DND-41 (cell line): ENCODE measurements at regions not wholly inside any gene's neighbourhood (a gene's known extent, or its start where the extent isn't known, plus 50 kb on each side); places are given as distances from the start of the nearest gene placed in this dataset.

Experiments
- ATAC-seq: fragments of 200-7000 bp; cut with Tn5 transposase; 3 replicates; pipeline ENCODE4 v1.9.1; 2021; ENCODE audit warnings: low read depth; ENCODE audit not compliant: insufficient read depth
- DNase-seq: peaks from one replicate; pipeline ENCODE4 v3.0.0-alpha.2; 2020
- H2AFZ ChIP-seq: 2 replicates; pipeline ENCODE4 v1.6.0; 2012; ENCODE audit warnings: low read depth, low read length
- H3K27ac ChIP-seq: 2 replicates; pipeline ENCODE4 v1.5.1; 2012; ENCODE audit warnings: low read length, inconsistent platforms
- H3K27me3 ChIP-seq: fragments of 200-600 bp; sonication (generic); 2 replicates; pipeline ENCODE4 v1.6.0; 2012; ENCODE audit warnings: low read length, mild to moderate bottlenecking, inconsistent platforms; ENCODE audit not compliant: insufficient read depth, poor library complexity
- H3K36me3 ChIP-seq: 2 replicates; pipeline ENCODE4 v1.5.1; 2012; ENCODE audit warnings: low read length, inconsistent platforms; ENCODE audit not compliant: insufficient read depth
- H3K4me1 ChIP-seq: 2 replicates; pipeline ENCODE4 v1.5.1; 2012; ENCODE audit warnings: mild to moderate bottlenecking, low read length; ENCODE audit not compliant: insufficient read depth
- H3K4me2 ChIP-seq: 2 replicates; pipeline ENCODE4 v1.6.0; 2012; ENCODE audit warnings: mild to moderate bottlenecking, moderate library complexity, low read length, inconsistent platforms; ENCODE audit not compliant: insufficient read depth
- H3K4me3 ChIP-seq, 2 experiments: fragments of 200-600 bp in 1 of 2; shearing (Covaris generic) in 1 of 2; 2 replicates each; pipeline ENCODE4 v1.5.1; 2012 to 2016; ENCODE audit warnings: inconsistent platforms in 2 of 2, low read length in 2 of 2, mild to moderate bottlenecking in 2 of 2, low read depth in 1 of 2, moderate library complexity in 1 of 2
- H3K79me2 ChIP-seq: 2 replicates; pipeline ENCODE4 v1.6.0; 2012; ENCODE audit warnings: low read length, inconsistent platforms; ENCODE audit not compliant: insufficient read depth
- H3K9ac ChIP-seq: 2 replicates; pipeline ENCODE4 v1.6.0; 2012; ENCODE audit warnings: low read depth, mild to moderate bottlenecking, inconsistent platforms, low read length, moderate library complexity
- H3K9me3 ChIP-seq: 2 replicates; pipeline ENCODE4 v1.5.1; 2012; ENCODE audit warnings: low read length, moderate library complexity, mild to moderate bottlenecking, inconsistent platforms; ENCODE audit not compliant: insufficient read depth, severe bottlenecking
- H4K20me1 ChIP-seq: 2 replicates; pipeline ENCODE4 v1.6.0; 2012; ENCODE audit warnings: low read length; ENCODE audit not compliant: insufficient read depth
- EZH2 ChIP-seq: IDR thresholded peaks from 3 replicates; pipeline ENCODE4 v1.6.1; 2012; ENCODE audit warnings: borderline replicate concordance, low read depth, mild to moderate bottlenecking, moderate library complexity, low read length, inconsistent platforms; ENCODE audit not compliant: severe bottlenecking
- TF ChIP-seq, protein P1 (sequence below): IDR thresholded peaks from 2 replicates; pipeline ENCODE4 v1.5.1; 2012; ENCODE audit warnings: borderline replicate concordance, low read length, moderate library complexity, mild to moderate bottlenecking; ENCODE audit not compliant: poor library complexity, severe bottlenecking; ENCODE audit errors: extremely low read depth

DNA sequence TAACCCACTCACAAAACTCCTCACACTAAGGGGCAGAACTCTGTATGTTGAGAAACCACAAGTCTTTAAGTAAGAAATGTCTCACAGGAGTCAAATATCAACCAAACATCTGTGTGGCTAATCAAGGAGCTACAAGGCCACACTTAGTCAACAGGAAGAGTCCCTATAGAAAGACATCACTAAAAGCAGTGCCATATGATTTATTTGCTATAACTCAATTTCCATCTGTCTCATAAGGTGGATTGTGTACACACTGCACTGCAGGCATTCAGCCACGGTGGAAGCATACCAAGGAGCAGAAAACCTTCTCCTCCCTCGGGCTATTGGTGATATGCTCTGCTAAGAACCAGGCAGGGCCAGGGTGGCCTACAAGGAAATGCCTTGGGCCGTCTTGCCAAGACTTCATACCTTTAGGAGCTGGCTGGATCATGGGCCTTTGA lies 197.6 kb upstream of the CFAP20DC start:
- no peak overlapping the region for H3K4me2 ChIP-seq

DNA sequence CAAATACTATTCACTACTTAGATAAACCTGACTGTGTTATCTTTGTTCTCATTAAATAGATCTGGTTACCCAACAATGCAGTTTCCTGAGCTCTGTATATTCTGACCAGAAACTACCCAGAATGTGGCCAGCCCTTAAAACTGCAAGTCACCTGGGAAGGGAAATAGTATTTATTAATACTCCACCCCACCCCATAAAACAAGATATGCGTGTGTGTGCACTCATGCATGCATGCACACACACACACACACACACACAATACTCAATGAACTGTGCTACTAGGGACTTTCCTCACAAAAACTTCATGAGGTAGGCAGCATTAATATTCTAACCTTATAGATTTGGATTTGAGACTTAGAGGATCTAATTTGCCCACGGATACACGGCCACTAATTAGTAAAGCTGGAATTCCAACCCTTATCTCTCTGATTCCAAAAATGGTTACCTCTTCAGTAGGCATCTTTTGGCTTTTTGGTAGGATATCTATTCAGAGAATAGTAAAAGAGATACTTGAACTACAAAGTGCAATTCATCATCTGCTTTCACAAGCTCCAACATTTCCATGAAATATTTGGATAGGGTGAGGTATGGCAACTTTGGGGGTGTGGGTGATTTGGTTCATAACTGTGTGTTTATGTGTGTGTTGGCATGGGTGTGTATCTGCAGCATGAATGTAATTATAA lies 197.0 kb upstream of the CFAP20DC start:
- H2AFZ ChIP-seq: no peak overlapping the region
- ATAC-seq (no peak), DNase-seq (no peak)
- no peaks in the 10 kb centered on the region for H3K79me2 ChIP-seq
- peaks cover 10% of the 10 kb centered on the region for H3K4me1 ChIP-seq
- no peaks in the 10 kb centered on the region for H3K9me3 ChIP-seq
- H4K20me1 ChIP-seq: no peaks in the 10 kb centered on the region
- H3K9ac ChIP-seq: no peak overlapping the region
- H3K36me3 ChIP-seq: no peaks in the 10 kb centered on the region
- no peak overlapping the region for H3K27ac ChIP-seq
- H3K4me2 ChIP-seq: no peak overlapping the region
- TF ChIP-seq, protein P1, sequence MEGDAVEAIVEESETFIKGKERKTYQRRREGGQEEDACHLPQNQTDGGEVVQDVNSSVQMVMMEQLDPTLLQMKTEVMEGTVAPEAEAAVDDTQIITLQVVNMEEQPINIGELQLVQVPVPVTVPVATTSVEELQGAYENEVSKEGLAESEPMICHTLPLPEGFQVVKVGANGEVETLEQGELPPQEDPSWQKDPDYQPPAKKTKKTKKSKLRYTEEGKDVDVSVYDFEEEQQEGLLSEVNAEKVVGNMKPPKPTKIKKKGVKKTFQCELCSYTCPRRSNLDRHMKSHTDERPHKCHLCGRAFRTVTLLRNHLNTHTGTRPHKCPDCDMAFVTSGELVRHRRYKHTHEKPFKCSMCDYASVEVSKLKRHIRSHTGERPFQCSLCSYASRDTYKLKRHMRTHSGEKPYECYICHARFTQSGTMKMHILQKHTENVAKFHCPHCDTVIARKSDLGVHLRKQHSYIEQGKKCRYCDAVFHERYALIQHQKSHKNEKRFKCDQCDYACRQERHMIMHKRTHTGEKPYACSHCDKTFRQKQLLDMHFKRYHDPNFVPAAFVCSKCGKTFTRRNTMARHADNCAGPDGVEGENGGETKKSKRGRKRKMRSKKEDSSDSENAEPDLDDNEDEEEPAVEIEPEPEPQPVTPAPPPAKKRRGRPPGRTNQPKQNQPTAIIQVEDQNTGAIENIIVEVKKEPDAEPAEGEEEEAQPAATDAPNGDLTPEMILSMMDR: no peak
- no peak for TF ChIP-seq EZH2
- no peak overlapping the region for H3K4me3 ChIP-seq
- H3K27me3 ChIP-seq: no peaks in the 10 kb centered on the region

More for the DNA sequence above, 197.6 kb upstream of the CFAP20DC start:
- Histone ChIP-seq H3K79me2 (no peaks in the 10 kb centered on the region), H2AFZ (no peak overlapping the region), H3K27me3 (no peaks in the 10 kb centered on the region), H3K36me3 (no peaks in the 10 kb centered on the region), H4K20me1 (no peaks in the 10 kb centered on the region), H3K4me1 (peaks cover 10% of the 10 kb centered on the region), H3K9me3 (no peaks in the 10 kb centered on the region), H3K9ac (no peak overlapping the region), H3K4me3 (no peak overlapping the region), H3K27ac (no peak overlapping the region)
- peak; percentile 31; the same call in 1 of the 3 replicates for ATAC-seq
- TF ChIP-seq EZH2: no peak
- TF ChIP-seq, protein P1: no peak
- no peak for DNase-seq

DNA sequence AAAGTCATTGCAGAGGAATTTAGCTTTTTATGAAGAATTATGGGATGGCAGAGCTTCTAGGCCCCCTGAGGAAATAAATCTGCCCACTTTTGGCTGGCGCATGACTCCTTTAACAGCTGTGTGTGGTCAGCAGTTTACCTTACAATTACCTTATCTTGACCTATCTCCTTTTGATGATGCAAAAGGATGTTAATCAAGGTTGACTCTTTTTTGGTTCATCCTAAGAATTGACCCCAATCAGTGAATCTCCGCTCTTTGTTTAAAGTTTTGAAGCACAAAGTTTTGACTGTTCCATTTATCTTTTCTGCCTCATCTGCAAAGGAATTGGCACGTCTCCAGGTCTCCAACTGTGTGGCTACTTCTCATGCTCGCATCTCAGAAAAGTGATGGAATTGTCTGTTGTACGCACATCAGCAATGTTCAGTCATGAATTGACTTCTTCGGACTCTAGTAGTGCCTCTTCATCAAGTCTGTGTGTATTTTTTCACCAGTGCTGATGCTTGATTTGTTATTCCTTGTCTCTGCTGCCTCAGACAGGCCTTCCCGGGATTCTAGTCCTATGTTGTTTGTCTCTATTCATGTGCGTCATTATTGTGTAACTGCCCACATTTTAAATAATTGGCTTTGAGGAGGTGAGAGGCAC lies 196.2 kb upstream of the CFAP20DC start:
- Histone ChIP-seq H3K4me3 (no peak overlapping the region), H3K27ac (no peak overlapping the region), H3K4me2 (no peak overlapping the region), H3K9ac (no peak overlapping the region), H3K27me3 (no peaks in the 10 kb centered on the region), H3K79me2 (no peaks in the 10 kb centered on the region), H3K36me3 (no peaks in the 10 kb centered on the region), H4K20me1 (no peaks in the 10 kb centered on the region), H2AFZ (no peak overlapping the region), H3K4me1 (peaks cover 10% of the 10 kb centered on the region), H3K9me3 (no peaks in the 10 kb centered on the region)
- DNase-seq: no peak
- ATAC-seq: no peak
- TF ChIP-seq, protein P1: no peak
- no peak for TF ChIP-seq EZH2
